ENCODE measurements at regions not wholly inside any gene's neighbourhood (a gene's known extent, or its start where the extent isn't known, plus 50 kb on each side); places are given as distances from the start of the nearest gene placed in this dataset.

DNA sequence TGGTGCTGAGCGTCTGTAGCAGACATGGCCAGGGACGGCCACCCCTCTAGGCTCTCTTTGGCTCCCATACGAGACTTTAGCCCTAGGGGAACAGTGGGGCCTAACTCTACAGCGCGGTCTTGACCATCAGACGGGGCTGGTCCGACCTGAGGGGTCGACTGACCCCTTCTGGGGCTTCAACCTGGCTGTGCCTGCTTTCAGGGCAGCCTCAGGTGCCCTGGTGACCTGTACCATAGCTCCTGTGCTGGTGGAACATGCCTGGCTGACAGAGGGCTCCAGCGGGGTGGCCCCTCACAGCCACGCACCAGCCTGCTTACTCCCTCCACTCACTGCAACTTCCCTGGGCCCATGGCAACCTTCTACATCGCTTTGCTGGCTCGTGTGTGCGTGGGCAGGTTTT is 423.4 kb upstream of the SEMA6A start:
- Histone ChIP-seq H3K4me3 (ENCODE audit: low read length) (no peak overlapping the region), H3K9me3 (replicated peaks; ENCODE audit: low read length) (no peaks in the 10 kb centered on the region), H3K4me1 (ENCODE audit: control insufficient read depth, insufficient read depth, low read length) (no peaks in the 10 kb centered on the region), H3K9ac (ENCODE audit: low read depth, low read length) (no peak overlapping the region), H3K4me2 (ENCODE audit: low read length) (no peak overlapping the region), H3K36me3 (ENCODE audit: insufficient read depth, low read length) (no peaks in the 10 kb centered on the region), H3K27me3 (ENCODE audit: control insufficient read depth, insufficient read depth, low read length) (no peaks in the 10 kb centered on the region)

DNA sequence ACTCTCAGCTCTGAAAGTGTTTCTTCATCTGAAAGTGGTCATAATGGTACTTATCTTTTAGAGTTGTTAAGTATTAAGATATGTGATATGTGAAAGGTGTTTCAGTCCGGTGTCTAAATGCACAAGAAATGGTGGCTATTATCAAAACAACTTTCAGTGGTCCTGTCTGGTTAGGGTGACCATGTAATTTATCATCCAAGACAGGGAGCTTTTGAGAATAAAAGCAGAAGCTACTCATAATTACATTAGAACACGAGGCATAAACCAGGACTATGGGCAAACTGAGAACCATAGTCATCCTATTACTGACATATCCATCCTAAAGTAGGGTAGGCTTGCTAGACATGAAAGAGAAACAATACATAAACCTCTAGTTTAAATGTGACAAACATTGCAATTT is 418.1 kb upstream of the SEMA6A start:
- Histone ChIP-seq H3K4me1 (ENCODE audit: control insufficient read depth, insufficient read depth, low read length) (no peaks in the 10 kb centered on the region), H3K9ac (ENCODE audit: low read depth, low read length) (no peak overlapping the region), H3K9me3 (replicated peaks; ENCODE audit: low read length) (no peaks in the 10 kb centered on the region), H3K27me3 (ENCODE audit: control insufficient read depth, insufficient read depth, low read length) (no peaks in the 10 kb centered on the region), H3K4me3 (ENCODE audit: low read length) (no peak overlapping the region), H3K36me3 (ENCODE audit: insufficient read depth, low read length) (no peaks in the 10 kb centered on the region), H3K4me2 (ENCODE audit: low read length) (no peak overlapping the region)

DNA sequence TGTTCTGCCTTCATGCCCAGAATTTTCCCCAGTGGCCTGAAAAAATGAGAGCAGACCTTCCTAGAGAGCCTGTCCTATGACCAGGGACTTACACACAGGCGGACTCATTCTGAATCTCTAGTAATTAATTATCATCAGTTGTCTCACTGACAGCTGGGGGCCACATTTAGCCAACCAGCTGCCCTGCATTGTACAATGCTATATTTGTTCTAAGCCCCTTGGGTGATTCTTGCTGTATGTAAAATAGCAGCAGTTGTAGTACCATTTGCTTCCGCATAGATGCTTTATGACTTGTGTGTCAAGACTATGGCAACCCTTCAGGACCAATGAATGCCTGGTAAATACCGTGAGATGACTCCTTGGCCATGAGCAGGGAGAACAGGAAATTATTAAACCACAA is 415.4 kb upstream of the SEMA6A start:
- Histone ChIP-seq H3K27me3 (ENCODE audit: control insufficient read depth, insufficient read depth, low read length) (no peaks in the 10 kb centered on the region), H3K4me3 (ENCODE audit: low read length) (no peak overlapping the region), H3K4me2 (ENCODE audit: low read length) (no peak overlapping the region), H3K4me1 (ENCODE audit: control insufficient read depth, insufficient read depth, low read length) (no peaks in the 10 kb centered on the region), H3K36me3 (ENCODE audit: insufficient read depth, low read length) (no peaks in the 10 kb centered on the region), H3K9ac (ENCODE audit: low read depth, low read length) (no peak overlapping the region), H3K9me3 (replicated peaks; ENCODE audit: low read length) (no peaks in the 10 kb centered on the region)

DNA sequence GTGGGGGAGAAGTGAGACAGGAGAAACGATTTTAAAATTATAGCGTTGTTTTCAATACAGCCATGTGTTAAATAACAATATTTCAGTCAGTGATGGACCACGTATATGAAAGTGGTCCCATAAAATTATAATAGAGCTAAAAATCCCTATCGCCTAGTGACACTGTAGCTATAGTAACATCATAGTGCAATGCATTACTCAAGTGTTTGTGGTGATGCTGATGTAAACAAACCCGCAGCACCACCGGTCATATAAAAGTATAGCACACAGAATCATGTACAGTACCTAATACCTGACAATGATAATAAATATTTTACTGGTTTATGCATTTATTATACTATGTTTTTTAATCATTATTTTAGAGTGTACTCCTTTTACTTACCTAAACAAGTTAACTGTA is 407.4 kb upstream of the SEMA6A start:
- Histone ChIP-seq H3K9ac (ENCODE audit: low read depth, low read length) (no peak overlapping the region), H3K4me3 (ENCODE audit: low read length) (no peak overlapping the region), H3K9me3 (replicated peaks; ENCODE audit: low read length) (no peaks in the 10 kb centered on the region), H3K36me3 (ENCODE audit: insufficient read depth, low read length) (no peaks in the 10 kb centered on the region), H3K4me1 (ENCODE audit: control insufficient read depth, insufficient read depth, low read length) (no peaks in the 10 kb centered on the region), H3K4me2 (ENCODE audit: low read length) (no peak overlapping the region), H3K27me3 (ENCODE audit: control insufficient read depth, insufficient read depth, low read length) (no peaks in the 10 kb centered on the region)

DNA sequence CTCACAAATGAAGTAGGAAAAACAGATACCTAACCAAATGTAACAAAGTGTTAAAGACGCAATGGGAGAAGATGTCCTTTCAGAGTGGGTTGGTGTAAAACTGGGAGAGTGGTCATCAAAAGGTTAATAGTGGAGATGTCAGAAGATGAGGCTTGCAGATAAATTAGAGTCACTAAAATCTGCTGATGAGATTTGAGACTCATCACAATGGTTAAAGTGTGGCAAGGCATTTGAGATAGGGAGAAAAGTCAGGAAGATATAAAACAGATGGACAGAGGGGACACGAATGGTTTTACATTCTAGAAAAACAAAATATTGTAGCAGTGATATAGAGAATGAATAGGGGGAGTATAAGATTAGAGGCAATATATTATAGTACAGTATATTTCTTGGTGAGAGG is 406.0 kb upstream of the SEMA6A start:
- no peaks in the 10 kb centered on the region for H3K4me1 ChIP-seq (ENCODE audit: control insufficient read depth, insufficient read depth, low read length)
- no peaks in the 10 kb centered on the region for H3K36me3 ChIP-seq (ENCODE audit: insufficient read depth, low read length)
- H3K9ac ChIP-seq (ENCODE audit: low read depth, low read length) = no peak overlapping the region
- no peaks in the 10 kb centered on the region for H3K9me3 ChIP-seq (replicated peaks; ENCODE audit: low read length)
- no peaks in the 10 kb centered on the region for H3K27me3 ChIP-seq (ENCODE audit: control insufficient read depth, insufficient read depth, low read length)
- no peak overlapping the region for H3K4me3 ChIP-seq (ENCODE audit: low read length)
- H3K4me2 ChIP-seq (ENCODE audit: low read length) = no peak overlapping the region

DNA sequence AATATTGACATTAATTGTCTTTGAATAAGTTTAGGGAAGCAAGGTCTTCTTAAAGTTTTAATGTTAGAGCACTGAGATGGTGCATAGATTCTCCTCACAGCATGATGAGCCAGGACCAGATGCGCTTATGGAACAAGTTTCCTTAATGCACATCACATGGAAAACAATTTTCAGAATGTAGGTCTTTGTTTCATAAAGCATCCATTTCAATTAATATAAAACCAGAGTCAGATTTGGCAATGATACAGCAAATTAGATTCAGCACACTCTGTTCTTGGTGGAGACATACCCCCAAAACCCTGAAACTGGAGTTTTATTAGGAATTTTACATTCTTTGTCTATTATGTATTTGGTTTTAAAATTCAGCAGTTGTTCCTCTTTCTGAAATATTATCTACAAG is 402.1 kb upstream of the SEMA6A start:
- no peak overlapping the region for H3K9ac ChIP-seq (ENCODE audit: low read depth, low read length)
- H3K4me1 ChIP-seq (ENCODE audit: control insufficient read depth, insufficient read depth, low read length) = no peaks in the 10 kb centered on the region
- H3K9me3 ChIP-seq (replicated peaks; ENCODE audit: low read length) = no peaks in the 10 kb centered on the region
- no peak overlapping the region for H3K4me2 ChIP-seq (ENCODE audit: low read length)
- no peaks in the 10 kb centered on the region for H3K27me3 ChIP-seq (ENCODE audit: control insufficient read depth, insufficient read depth, low read length)
- no peaks in the 10 kb centered on the region for H3K36me3 ChIP-seq (ENCODE audit: insufficient read depth, low read length)
- H3K4me3 ChIP-seq (ENCODE audit: low read length) = no peak overlapping the region

DNA sequence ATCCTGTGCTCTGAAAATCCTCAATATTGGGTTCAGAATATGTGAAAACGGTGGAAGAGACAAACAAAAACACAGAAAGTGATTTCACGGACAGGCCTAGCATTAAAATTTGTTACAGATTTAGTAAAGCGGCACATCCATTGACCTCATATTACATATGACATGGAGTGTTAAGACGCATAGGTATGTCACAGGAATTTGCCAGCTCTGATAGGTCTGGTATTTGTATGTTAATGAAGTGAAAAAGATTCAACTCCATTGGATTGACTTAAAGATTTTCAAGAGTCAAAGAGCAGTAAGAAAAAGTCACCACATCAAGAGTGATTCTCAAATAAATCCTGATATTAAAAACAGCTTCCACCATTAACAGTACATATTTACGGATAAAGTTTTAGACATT is 396.5 kb upstream of the SEMA6A start:
- H3K4me3 ChIP-seq (ENCODE audit: low read length) = no peak overlapping the region
- no peak overlapping the region for H3K9ac ChIP-seq (ENCODE audit: low read depth, low read length)
- no peak overlapping the region for H3K4me2 ChIP-seq (ENCODE audit: low read length)
- H3K36me3 ChIP-seq (ENCODE audit: insufficient read depth, low read length) = no peaks in the 10 kb centered on the region
- no peaks in the 10 kb centered on the region for H3K27me3 ChIP-seq (ENCODE audit: control insufficient read depth, insufficient read depth, low read length)
- no peaks in the 10 kb centered on the region for H3K4me1 ChIP-seq (ENCODE audit: control insufficient read depth, insufficient read depth, low read length)
- H3K9me3 ChIP-seq (replicated peaks; ENCODE audit: low read length) = no peaks in the 10 kb centered on the region

DNA sequence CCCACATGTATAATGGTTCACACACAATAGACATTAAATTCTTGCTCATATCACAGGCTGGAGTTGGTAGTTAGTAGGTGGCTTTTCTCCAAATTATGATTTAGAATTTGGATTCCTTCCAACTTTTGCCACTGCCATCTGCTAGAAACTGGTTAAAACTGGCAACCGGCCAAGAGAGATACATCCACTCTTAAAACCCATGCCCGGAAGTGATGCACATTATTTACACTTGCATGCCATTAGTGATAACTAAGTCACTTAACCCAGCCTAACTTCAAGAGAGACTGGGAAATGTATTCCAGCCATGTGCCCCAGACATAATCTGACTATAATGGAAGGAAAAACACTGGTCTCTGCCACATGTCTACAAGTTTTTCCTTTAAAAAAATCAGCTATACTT is 395.7 kb upstream of the SEMA6A start:
- no peaks in the 10 kb centered on the region for H3K27me3 ChIP-seq (ENCODE audit: control insufficient read depth, insufficient read depth, low read length)
- H3K4me1 ChIP-seq (ENCODE audit: control insufficient read depth, insufficient read depth, low read length) = no peaks in the 10 kb centered on the region
- no peak overlapping the region for H3K9ac ChIP-seq (ENCODE audit: low read depth, low read length)
- no peaks in the 10 kb centered on the region for H3K9me3 ChIP-seq (replicated peaks; ENCODE audit: low read length)
- H3K36me3 ChIP-seq (ENCODE audit: insufficient read depth, low read length) = no peaks in the 10 kb centered on the region
- no peak overlapping the region for H3K4me3 ChIP-seq (ENCODE audit: low read length)
- H3K4me2 ChIP-seq (ENCODE audit: low read length) = no peak overlapping the region

DNA sequence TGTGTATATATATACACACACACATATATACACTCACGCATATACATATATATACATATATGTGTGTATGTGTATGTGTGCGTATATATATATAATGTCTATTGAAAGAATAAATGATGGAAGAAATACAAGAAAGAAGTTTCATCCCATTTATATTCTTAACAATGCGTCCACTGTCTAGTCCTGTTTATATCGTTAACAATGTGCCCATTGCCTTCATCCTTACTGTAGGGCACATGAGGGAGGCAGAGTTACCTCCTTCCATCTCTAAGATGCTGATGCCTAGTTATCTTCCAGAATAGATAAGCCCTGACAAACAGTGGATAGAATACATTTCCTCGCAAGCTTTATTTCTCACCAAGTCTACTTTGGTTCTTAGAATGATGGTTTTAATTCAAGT is 389.8 kb upstream of the SEMA6A start:
- Histone ChIP-seq H3K4me3 (ENCODE audit: low read length) (no peak overlapping the region), H3K9ac (ENCODE audit: low read depth, low read length) (no peak overlapping the region), H3K9me3 (replicated peaks; ENCODE audit: low read length) (no peaks in the 10 kb centered on the region), H3K4me1 (ENCODE audit: control insufficient read depth, insufficient read depth, low read length) (no peaks in the 10 kb centered on the region), H3K27me3 (ENCODE audit: control insufficient read depth, insufficient read depth, low read length) (no peaks in the 10 kb centered on the region), H3K4me2 (ENCODE audit: low read length) (no peak overlapping the region), H3K36me3 (ENCODE audit: insufficient read depth, low read length) (no peaks in the 10 kb centered on the region)

DNA sequence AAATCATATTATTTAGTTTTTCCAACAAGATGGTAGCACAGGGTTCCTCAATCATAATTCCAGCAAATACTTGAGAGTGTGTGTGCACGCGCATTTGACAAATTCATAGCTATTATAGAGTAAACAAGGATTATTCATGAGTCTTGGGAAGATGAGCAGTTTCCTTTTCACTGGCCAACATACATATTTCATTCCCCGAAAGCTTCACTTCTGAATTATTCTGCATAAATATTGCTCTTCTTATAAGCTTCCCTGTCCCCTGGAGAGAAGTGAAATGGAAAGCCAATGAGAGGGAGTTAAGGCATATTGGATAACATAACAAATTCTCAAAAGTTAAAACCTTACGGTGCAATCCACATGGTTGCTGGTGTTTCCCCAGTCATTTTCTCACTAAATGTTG is 386.4 kb upstream of the SEMA6A start:
- Histone ChIP-seq H3K9me3 (replicated peaks; ENCODE audit: low read length) (no peaks in the 10 kb centered on the region), H3K36me3 (ENCODE audit: insufficient read depth, low read length) (no peaks in the 10 kb centered on the region), H3K27me3 (ENCODE audit: control insufficient read depth, insufficient read depth, low read length) (no peaks in the 10 kb centered on the region), H3K9ac (ENCODE audit: low read depth, low read length) (no peak overlapping the region), H3K4me1 (ENCODE audit: control insufficient read depth, insufficient read depth, low read length) (no peaks in the 10 kb centered on the region), H3K4me3 (ENCODE audit: low read length) (no peak overlapping the region), H3K4me2 (ENCODE audit: low read length) (no peak overlapping the region)

DNA sequence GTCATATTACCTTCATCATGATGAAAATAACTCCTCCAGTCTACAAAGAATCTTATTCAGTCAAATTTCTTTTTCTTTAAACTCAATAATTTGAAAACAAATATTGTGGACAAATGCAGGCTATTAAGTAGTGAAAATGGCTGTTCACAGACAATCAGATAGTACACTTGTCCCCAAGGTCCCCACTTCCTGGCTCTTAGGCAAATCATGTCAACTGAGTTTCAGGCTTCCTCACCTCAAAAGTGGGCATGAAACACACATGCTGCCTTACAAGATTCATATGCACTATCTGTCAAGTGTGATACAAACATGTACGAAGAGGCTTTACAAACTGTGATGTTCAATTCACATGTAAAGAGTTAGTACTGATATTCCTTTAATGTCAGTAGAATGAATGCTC is 385.2 kb upstream of the SEMA6A start:
- H3K9ac ChIP-seq (ENCODE audit: low read depth, low read length) = no peak overlapping the region
- H3K4me2 ChIP-seq (ENCODE audit: low read length) = no peak overlapping the region
- H3K36me3 ChIP-seq (ENCODE audit: insufficient read depth, low read length) = no peaks in the 10 kb centered on the region
- no peaks in the 10 kb centered on the region for H3K9me3 ChIP-seq (replicated peaks; ENCODE audit: low read length)
- no peaks in the 10 kb centered on the region for H3K27me3 ChIP-seq (ENCODE audit: control insufficient read depth, insufficient read depth, low read length)
- H3K4me1 ChIP-seq (ENCODE audit: control insufficient read depth, insufficient read depth, low read length) = no peaks in the 10 kb centered on the region
- H3K4me3 ChIP-seq (ENCODE audit: low read length) = no peak overlapping the region

DNA sequence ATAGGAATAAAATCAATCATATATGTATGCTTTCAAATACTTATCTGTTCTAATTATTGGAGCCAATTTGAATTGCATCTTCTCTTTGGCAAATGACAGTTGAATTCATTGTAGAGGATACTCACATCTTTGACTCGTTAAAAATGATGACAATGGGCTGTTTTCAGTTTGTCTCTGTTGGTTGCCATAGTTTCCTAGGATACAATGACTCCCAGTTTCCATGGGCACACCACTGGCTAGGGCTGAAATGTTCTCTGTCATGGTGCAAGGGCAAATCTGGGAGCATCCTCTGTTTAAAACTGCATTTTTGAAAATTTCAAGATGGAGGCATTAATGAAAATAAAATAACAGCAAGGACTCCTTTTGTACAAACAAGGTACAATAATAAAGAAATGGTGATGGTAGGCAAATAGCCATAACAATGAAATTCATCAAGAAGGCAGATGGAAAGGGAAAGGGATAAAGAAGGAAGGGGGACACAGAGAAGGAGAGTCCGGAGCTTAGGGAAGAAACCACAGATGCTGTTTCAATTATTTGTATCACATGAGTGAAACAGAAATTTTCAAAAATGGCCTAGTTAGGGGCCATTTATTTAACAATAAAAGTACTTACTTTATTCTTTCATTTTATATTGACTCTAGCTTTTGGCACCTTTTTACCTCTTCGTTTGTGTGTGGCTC is 378.8 kb upstream of the SEMA6A start:
- H3K27me3 ChIP-seq (ENCODE audit: control insufficient read depth, insufficient read depth, low read length) = no peaks in the 10 kb centered on the region
- H3K9ac ChIP-seq (ENCODE audit: low read depth, low read length) = no peak overlapping the region
- no peak overlapping the region for H3K4me2 ChIP-seq (ENCODE audit: low read length)
- H3K9me3 ChIP-seq (replicated peaks; ENCODE audit: low read length) = no peaks in the 10 kb centered on the region
- H3K4me3 ChIP-seq (ENCODE audit: low read length) = no peak overlapping the region
- no peaks in the 10 kb centered on the region for H3K4me1 ChIP-seq (ENCODE audit: control insufficient read depth, insufficient read depth, low read length)
- no peaks in the 10 kb centered on the region for H3K36me3 ChIP-seq (ENCODE audit: insufficient read depth, low read length)

Measured in skeletal muscle satellite cell (primary cell).